H1 (cell line): ENCODE measurements at regions not wholly inside any gene's neighbourhood (a gene's known extent, or its start where the extent isn't known, plus 50 kb on each side); places are given as distances from the start of the nearest gene placed in this dataset.

Experiments
- BACH1 ChIP-seq: IDR thresholded peaks from 2 replicates; pipeline ENCODE4 v1.6.1; 2012; ENCODE audit warnings: low read length, improper control_type of control experiment
- CBX8 ChIP-seq: fragments of 300-800, 300-1000 bp; sonication (generic); IDR thresholded peaks from 2 replicates; pipeline ENCODE4 v1.7.1; 2016; ENCODE audit warnings: low read depth, low read length, borderline replicate concordance
- CHD7 ChIP-seq: fragments of 300-600 bp; sonication (generic); IDR thresholded peaks from 2 replicates; pipeline ENCODE4 v1.7.1; 2012; ENCODE audit warnings: low read length, moderate library complexity, mild to moderate bottlenecking, inconsistent platforms; ENCODE audit not compliant: insufficient replicate concordance
- EZH2 ChIP-seq: fragments of 200-600 bp; sonication (generic); IDR thresholded peaks from 2 replicates; pipeline ENCODE4 v1.7.1; 2012; ENCODE audit warnings: low read depth, mild to moderate bottlenecking, moderate library complexity, low read length, inconsistent platforms; ENCODE audit not compliant: severe bottlenecking
- FOSL1 ChIP-seq: IDR thresholded peaks from 2 replicates; pipeline ENCODE4 v1.6.1; 2011; ENCODE audit warnings: mild to moderate bottlenecking, low read depth, low read length, moderate library complexity; ENCODE audit not compliant: insufficient read depth
- KDM5A ChIP-seq: fragments of 200-600 bp; IDR thresholded peaks from 2 replicates; pipeline ENCODE4 v1.7.1; 2012; ENCODE audit warnings: mild to moderate bottlenecking, low read length, inconsistent platforms, mixed read lengths
- PHF8 ChIP-seq: fragments of 200-600 bp; sonication (generic); conservative IDR thresholded peaks from 2 replicates; pipeline ENCODE4 v1.7.1; 2012; ENCODE audit warnings: low read depth, mild to moderate bottlenecking, inconsistent platforms, low read length, moderate library complexity
- TAF7 ChIP-seq: optimal IDR thresholded peaks from 2 replicates; pipeline ENCODE3; 2011; ENCODE audit warnings: low read depth, mild to moderate bottlenecking, inconsistent platforms, low read length, moderate library complexity, borderline replicate concordance
- TBP ChIP-seq: IDR thresholded peaks from 2 replicates; pipeline ENCODE4 v1.6.1; 2011; ENCODE audit warnings: low read depth, low read length, improper control_type of control experiment
- TEAD4 ChIP-seq: IDR thresholded peaks from 2 replicates; pipeline ENCODE4 v1.6.1; 2012; ENCODE audit warnings: low read depth, low read length, inconsistent platforms, mixed read lengths

- TF ChIP-seq CHD7 (no peak), EZH2 (no peak), KDM5A (no peak), PHF8 (no peak), CBX8 (no peak), TBP (no peak), FOSL1 (no peak), TEAD4 (no peak), TAF7 (no peak), BACH1 (no peak)
Measured at GRCh38 chr14:26835979-26836570, 238.2 kb upstream of the NOVA1 start (continued).
